ENCODE measurements at regions not wholly inside any gene's neighbourhood (a gene's known extent, or its start where the extent isn't known, plus 50 kb on each side); places are given as distances from the start of the nearest gene placed in this dataset.

- TF ChIP-seq AFF4 (CRISPR knock-in tag; IDR thresholded peaks at IDR 0.05; ENCODE audit: borderline replicate concordance) (no peak), NR2C2 (CRISPR knock-in tag; IDR thresholded peaks at IDR 0.05) (no peak), OVOL2 (CRISPR knock-in tag; IDR thresholded peaks at IDR 0.05; ENCODE audit: borderline replicate concordance) (no peak)
Measured at GRCh38 chr12:127625176-127625771, 641.7 kb upstream of the TMEM132C start (continued).

GRCh38 chr12:127628645-127629044 lies 638.3 kb upstream of the TMEM132C start:
- Mint-ChIP-seq H3K4me3 (no peak overlapping the region), H3K4me1 (peaks cover 24% of the 10 kb centered on the region), H3K9me3 (peaks cover 22% of the 10 kb centered on the region), H3K27me3 (ENCODE audit: low read depth) (no peaks in the 10 kb centered on the region), H3K36me3 (no peaks in the 10 kb centered on the region; the same call in 1 of the 2 replicates), H3K27ac (no peak overlapping the region)
- CTCF ChIA-PET: no interaction called here
- DNase-seq (ENCODE audit: low spot score): no peak
- no peak for ATAC-seq
- TF ChIP-seq ZNF138 (CRISPR knock-in tag; conservative IDR thresholded peaks at IDR 0.05): no peak
- POLR2A ChIA-PET: no interaction called here

- Mint-ChIP-seq H3K36me3 (no peaks in the 10 kb centered on the region; the same call in 1 of the 2 replicates), H3K4me3 (no peak overlapping the region), H3K27me3 (ENCODE audit: low read depth) (no peaks in the 10 kb centered on the region), H3K4me1 (peaks cover 20% of the 10 kb centered on the region), H3K27ac (no peak overlapping the region), H3K9me3 (peaks cover 26% of the 10 kb centered on the region)
- TF ChIP-seq FOXK1 (CRISPR knock-in tag; IDR thresholded peaks at IDR 0.05) (no peak), CREM (CRISPR knock-in tag; IDR thresholded peaks at IDR 0.05) (no peak), TP53 (CRISPR knock-in tag; IDR thresholded peaks at IDR 0.05) (no peak), JAZF1 (CRISPR knock-in tag; IDR thresholded peaks at IDR 0.05) (no peak)
- CTCF ChIA-PET: no interaction called here
- DNase-seq (ENCODE audit: low spot score) (no peak), ATAC-seq (no peak)
- POLR2A ChIA-PET: no interaction called here
Measured at GRCh38 chr12:127629066-127629820, 637.7 kb upstream of the TMEM132C start.

GRCh38 chr12:127632461-127632860 lies 634.5 kb upstream of the TMEM132C start:
- no peak overlapping the region for H3K27ac Mint-ChIP-seq
- ChIA-PET CTCF (no interaction called here), POLR2A (no interaction called here)
- H3K27me3 Mint-ChIP-seq (ENCODE audit: low read depth): no peaks in the 10 kb centered on the region; the same call in 1 of the 2 replicates
- H3K9me3 Mint-ChIP-seq: peaks cover 42% of the 10 kb centered on the region
- DNase-seq (ENCODE audit: low spot score) (no peak), ATAC-seq (no peak)
- peaks cover 17% of the 10 kb centered on the region; the same call in 1 of the 2 replicates for H3K4me1 Mint-ChIP-seq
- no peak overlapping the region for H3K4me3 Mint-ChIP-seq
- H3K36me3 Mint-ChIP-seq: no peaks in the 10 kb centered on the region; the same call in 1 of the 2 replicates
- TF ChIP-seq E2F4 (CRISPR knock-in tag; IDR thresholded peaks at IDR 0.05; ENCODE audit: borderline replicate concordance, low read depth) (no peak), TEAD1 (CRISPR knock-in tag; IDR thresholded peaks at IDR 0.05) (no peak), ETV6 (CRISPR knock-in tag; IDR thresholded peaks at IDR 0.05) (no peak), CREM (CRISPR knock-in tag; IDR thresholded peaks at IDR 0.05) (no peak), HMGA2 (CRISPR knock-in tag; IDR thresholded peaks at IDR 0.05) (no peak), TCF7 (CRISPR knock-in tag; IDR thresholded peaks at IDR 0.05; ENCODE audit: low read depth) (no peak), STAT6 (CRISPR knock-in tag; conservative IDR thresholded peaks at IDR 0.05; ENCODE audit: low read depth) (no peak), ZSCAN18 (CRISPR knock-in tag; IDR thresholded peaks at IDR 0.05) (no peak)
